ENCODE measurements at regions not wholly inside any gene's neighbourhood (a gene's known extent, or its start where the extent isn't known, plus 50 kb on each side); places are given as distances from the start of the nearest gene placed in this dataset.

GRCh38 chr11:87428266-87428665 lies 390.5 kb downstream of the TMEM135 start:
- Histone ChIP-seq H2BK120ac (ENCODE audit: low read depth, low read length) (no peak overlapping the region), H3K4me2 (ENCODE audit: low read length, poor library complexity, severe bottlenecking) (no peak overlapping the region), H2AK5ac (ENCODE audit: low read length, severe bottlenecking) (no peak overlapping the region), H3K14ac (ENCODE audit: low read length in 2 of 2) (no peak overlapping the region), H3K4me1 (ENCODE audit: control insufficient read depth, insufficient read depth, low read depth, low read length) (peaks cover 8% of the 10 kb centered on the region), H3K4me3 (ENCODE audit: insufficient read depth in 1 of 2, low read depth in 1 of 2, low read length in 2 of 2) (no peak overlapping the region), H3K9ac (ENCODE audit: low read length) (no peak overlapping the region), H3K23ac (ENCODE audit: low read length in 2 of 2) (no peak overlapping the region), H2BK12ac (ENCODE audit: low read length in 2 of 2) (no peak overlapping the region), H3K18ac (ENCODE audit: low read depth in 1 of 2, low read length in 2 of 2) (no peak overlapping the region), H2BK5ac (ENCODE audit: low read depth, low read length, poor library complexity, severe bottlenecking) (no peak overlapping the region), H2AFZ (ENCODE audit: low read depth, low read length) (no peak overlapping the region), H3K4ac (ENCODE audit: low read depth in 1 of 2, low read length in 2 of 2) (no peak overlapping the region), H3K27ac (ENCODE audit: low read length, poor library complexity, severe bottlenecking) (no peak overlapping the region), H3K27me3 (ENCODE audit: control insufficient read depth in 1 of 2, insufficient read depth in 1 of 2, low read length in 2 of 2) (no peaks in the 10 kb centered on the region), H4K8ac (ENCODE audit: low read length) (no peak overlapping the region), H4K91ac (ENCODE audit: low read length) (no peak overlapping the region), H3K9me3 (ENCODE audit: control insufficient read depth, low read length) (no peaks in the 10 kb centered on the region), H3K79me1 (replicated peaks; ENCODE audit: low read length, poor library complexity, severe bottlenecking) (no peaks in the 10 kb centered on the region), H2BK15ac (ENCODE audit: low read depth, poor library complexity, severe bottlenecking) (no peak overlapping the region), H3K36me3 (ENCODE audit: control insufficient read depth in 1 of 2, insufficient read depth in 2 of 2, low read depth in 1 of 2, low read length in 2 of 2) (no peaks in the 10 kb centered on the region)
- DNase-seq: no peak
- 83% methylated on average over 1 of the region's 1 CpG for WGBS

GRCh38 chr11:87425943-87426342 lies 388.2 kb downstream of the TMEM135 start:
- no peak overlapping the region for H3K4me3 ChIP-seq (ENCODE audit: insufficient read depth in 1 of 2, low read depth in 1 of 2, low read length in 2 of 2)

GRCh38 chr11:87425391-87425790 lies 387.7 kb downstream of the TMEM135 start:
- H3K9ac ChIP-seq (ENCODE audit: low read length): no peak overlapping the region
- no peaks in the 10 kb centered on the region for H3K27me3 ChIP-seq (ENCODE audit: control insufficient read depth in 1 of 2, insufficient read depth in 1 of 2, low read length in 2 of 2)
- H2AK5ac ChIP-seq (ENCODE audit: low read length, severe bottlenecking): no peak overlapping the region
- no peak overlapping the region for H2BK5ac ChIP-seq (ENCODE audit: low read depth, low read length, poor library complexity, severe bottlenecking)
- no peaks in the 10 kb centered on the region for H3K9me3 ChIP-seq (ENCODE audit: control insufficient read depth, low read length)
- H3K18ac ChIP-seq (ENCODE audit: low read depth in 1 of 2, low read length in 2 of 2): no peak overlapping the region
- H3K23ac ChIP-seq (ENCODE audit: low read length in 2 of 2): no peak overlapping the region
- no peak for DNase-seq
- peaks cover 2% of the 10 kb centered on the region for H3K4me1 ChIP-seq (ENCODE audit: control insufficient read depth, insufficient read depth, low read depth, low read length)
- peak overlapping the region; percentile 50 for H3K27ac ChIP-seq (ENCODE audit: low read length, poor library complexity, severe bottlenecking)
- H3K14ac ChIP-seq (ENCODE audit: low read length in 2 of 2): no peak overlapping the region
- H3K36me3 ChIP-seq (ENCODE audit: control insufficient read depth in 1 of 2, insufficient read depth in 2 of 2, low read depth in 1 of 2, low read length in 2 of 2): no peaks in the 10 kb centered on the region
- no peak overlapping the region for H4K91ac ChIP-seq (ENCODE audit: low read length)
- no peak overlapping the region for H2BK12ac ChIP-seq (ENCODE audit: low read length in 2 of 2)
- H2AFZ ChIP-seq (ENCODE audit: low read depth, low read length): no peak overlapping the region
- no peak overlapping the region for H3K4me3 ChIP-seq (ENCODE audit: insufficient read depth in 1 of 2, low read depth in 1 of 2, low read length in 2 of 2)
- H4K8ac ChIP-seq (ENCODE audit: low read length): no peak overlapping the region
- H2BK15ac ChIP-seq (ENCODE audit: low read depth, poor library complexity, severe bottlenecking): no peak overlapping the region
- H3K4me2 ChIP-seq (ENCODE audit: low read length, poor library complexity, severe bottlenecking): no peak overlapping the region
- no peak overlapping the region for H3K4ac ChIP-seq (ENCODE audit: low read depth in 1 of 2, low read length in 2 of 2)
- H2BK120ac ChIP-seq (ENCODE audit: low read depth, low read length): no peak overlapping the region
- H3K79me1 ChIP-seq (replicated peaks; ENCODE audit: low read length, poor library complexity, severe bottlenecking): no peaks in the 10 kb centered on the region
- WGBS: 83% methylated on average over 5 of the region's 5 CpGs

More at GRCh38 chr11:87425943-87426342, 388.2 kb downstream of the TMEM135 start:
- Histone ChIP-seq H3K9ac (ENCODE audit: low read length) (no peak overlapping the region), H4K91ac (ENCODE audit: low read length) (no peak overlapping the region), H2AFZ (ENCODE audit: low read depth, low read length) (no peak overlapping the region), H4K8ac (ENCODE audit: low read length) (no peak overlapping the region), H3K9me3 (ENCODE audit: control insufficient read depth, low read length) (no peaks in the 10 kb centered on the region), H2BK5ac (ENCODE audit: low read depth, low read length, poor library complexity, severe bottlenecking) (no peak overlapping the region), H3K27me3 (ENCODE audit: control insufficient read depth in 1 of 2, insufficient read depth in 1 of 2, low read length in 2 of 2) (no peaks in the 10 kb centered on the region), H2AK5ac (ENCODE audit: low read length, severe bottlenecking) (no peak overlapping the region), H3K4ac (ENCODE audit: low read depth in 1 of 2, low read length in 2 of 2) (no peak overlapping the region), H2BK12ac (ENCODE audit: low read length in 2 of 2) (no peak overlapping the region), H3K4me1 (ENCODE audit: control insufficient read depth, insufficient read depth, low read depth, low read length) (peaks cover 5% of the 10 kb centered on the region), H2BK120ac (ENCODE audit: low read depth, low read length) (no peak overlapping the region), H3K79me1 (replicated peaks; ENCODE audit: low read length, poor library complexity, severe bottlenecking) (no peaks in the 10 kb centered on the region), H3K27ac (ENCODE audit: low read length, poor library complexity, severe bottlenecking) (peak overlapping the region; percentile 50), H3K36me3 (ENCODE audit: control insufficient read depth in 1 of 2, insufficient read depth in 2 of 2, low read depth in 1 of 2, low read length in 2 of 2) (no peaks in the 10 kb centered on the region), H3K23ac (ENCODE audit: low read length in 2 of 2) (no peak overlapping the region), H3K14ac (ENCODE audit: low read length in 2 of 2) (no peak overlapping the region), H3K18ac (ENCODE audit: low read depth in 1 of 2, low read length in 2 of 2) (no peak overlapping the region), H2BK15ac (ENCODE audit: low read depth, poor library complexity, severe bottlenecking) (no peak overlapping the region), H3K4me2 (ENCODE audit: low read length, poor library complexity, severe bottlenecking) (no peak overlapping the region)
- no peak for DNase-seq
- 50% methylated on average over 1 of the region's 1 CpG for WGBS

- H3K14ac ChIP-seq (ENCODE audit: low read length in 2 of 2): no peak overlapping the region
These were observed 385.4 kb downstream of the TMEM135 start for GRCh38 chr11:87423161-87423560.

More at GRCh38 chr11:87423161-87423560, 385.4 kb downstream of the TMEM135 start:
- DNase-seq: no peak
- no peaks in the 10 kb centered on the region for H3K27me3 ChIP-seq (ENCODE audit: control insufficient read depth in 1 of 2, insufficient read depth in 1 of 2, low read length in 2 of 2)
- H3K18ac ChIP-seq (ENCODE audit: low read depth in 1 of 2, low read length in 2 of 2): no peak overlapping the region
- no peak overlapping the region for H3K4ac ChIP-seq (ENCODE audit: low read depth in 1 of 2, low read length in 2 of 2)
- H3K79me1 ChIP-seq (replicated peaks; ENCODE audit: low read length, poor library complexity, severe bottlenecking): no peaks in the 10 kb centered on the region
- WGBS: 10% methylated on average over 1 of the region's 3 CpGs
- no peak overlapping the region for H2AFZ ChIP-seq (ENCODE audit: low read depth, low read length)
- no peaks in the 10 kb centered on the region for H3K9me3 ChIP-seq (ENCODE audit: control insufficient read depth, low read length)
- H4K8ac ChIP-seq (ENCODE audit: low read length): no peak overlapping the region
- no peaks in the 10 kb centered on the region for H3K36me3 ChIP-seq (ENCODE audit: control insufficient read depth in 1 of 2, insufficient read depth in 2 of 2, low read depth in 1 of 2, low read length in 2 of 2)
- H2BK5ac ChIP-seq (ENCODE audit: low read depth, low read length, poor library complexity, severe bottlenecking): no peak overlapping the region
- H3K4me1 ChIP-seq (ENCODE audit: control insufficient read depth, insufficient read depth, low read depth, low read length): peaks cover 2% of the 10 kb centered on the region
- no peak overlapping the region for H4K91ac ChIP-seq (ENCODE audit: low read length)
- no peak overlapping the region for H3K9ac ChIP-seq (ENCODE audit: low read length)
- no peak overlapping the region for H3K4me3 ChIP-seq (ENCODE audit: insufficient read depth in 1 of 2, low read depth in 1 of 2, low read length in 2 of 2)
- H3K27ac ChIP-seq (ENCODE audit: low read length, poor library complexity, severe bottlenecking): no peak overlapping the region
- H2AK5ac ChIP-seq (ENCODE audit: low read length, severe bottlenecking): no peak overlapping the region
- H2BK120ac ChIP-seq (ENCODE audit: low read depth, low read length): no peak overlapping the region
- no peak overlapping the region for H2BK15ac ChIP-seq (ENCODE audit: low read depth, poor library complexity, severe bottlenecking)
- H2BK12ac ChIP-seq (ENCODE audit: low read length in 2 of 2): no peak overlapping the region
- no peak overlapping the region for H3K4me2 ChIP-seq (ENCODE audit: low read length, poor library complexity, severe bottlenecking)
- H3K23ac ChIP-seq (ENCODE audit: low read length in 2 of 2): no peak overlapping the region
